Adrenal gland (tissue), 9 donors: ENCODE measurements at regions not wholly inside any gene's neighbourhood (a gene's known extent, or its start where the extent isn't known, plus 50 kb on each side); places are given as distances from the start of the nearest gene placed in this dataset.

Experiments used
- DNase-seq, 7 donors: peaks; one replicate each; pipeline ENCODE4 v3.0.0-alpha.2; 2019 to 2020
- H3K27ac ChIP-seq, 5 donors: fragments of 200-600 bp; sonication (generic) in 4 of 5; 1 replicate in 3 of 5; 2 replicates in 2 of 5; pipeline versions ENCODE4 v1.5.1 to v1.8.0; 2016 to 2020; ENCODE audit warnings: mild to moderate bottlenecking in 1 of 5
- H3K27me3 ChIP-seq: fragments of 200-600 bp; 2 replicates; pipeline ENCODE4 v1.8.0; 2021
- H3K36me3 ChIP-seq, 2 donors: fragments of 200-600 bp; replicated peaks in 1 of 2; 1 replicate in 1 of 2; 2 replicates in 1 of 2; pipeline versions ENCODE4 v1.5.1 to v1.8.0; 2018 to 2022
- H3K4me1 ChIP-seq, 2 donors: fragments of 200-600 bp; replicated peaks in 1 of 2; 1 replicate in 1 of 2; 2 replicates in 1 of 2; pipeline versions ENCODE4 v1.5.1 to v1.8.0; 2018 to 2021
- H3K4me3 ChIP-seq, 4 donors: fragments of 200-600 bp; sonication (generic) in 3 of 4; one replicate each; pipeline ENCODE4 v1.5.1; 2016 to 2018
- H3K9me3 ChIP-seq, 3 donors: fragments of 200-600 bp; sonication (generic) in 1 of 3; replicated peaks in 1 of 3; 1 replicate in 2 of 3; 2 replicates in 1 of 3; pipeline versions ENCODE4 v1.5.1 to v1.8.0; 2016 to 2021
- CTCF ChIP-seq, 6 experiments: fragments of 450-650 bp in 4 of 6; fragments of 200-600 bp in 2 of 6; sonication (generic) in 1 of 6; IDR thresholded peaks; 1 replicate in 5 of 6; 2 replicates in 1 of 6; pipeline versions ENCODE4 v1.5.1 to v1.8.0; 2016 to 2021; ENCODE audit warnings: antibody characterized with exemption in 6 of 6, mild to moderate bottlenecking in 2 of 6, moderate library complexity in 1 of 6
- POLR2A ChIP-seq, 2 donors: fragments of 450-650 bp; IDR thresholded peaks; one replicate each; pipeline ENCODE4 v1.6.1; 2017; ENCODE audit warnings: antibody characterized with exemption in 2 of 2, mild to moderate bottlenecking in 2 of 2, moderate library complexity in 1 of 2
- WGBS, 4 donors: extraction: QIAGEN DNeasy Blood & Tissue Kit in 2 of 4; methylation state at CpG; one replicate each; pipeline versions ENCODE4 v1.1.5 to v1.1.7; 2013 to 2017; 5-methylcytosine and 5-hydroxymethylcytosine counted together
- intact Hi-C, 2 donors: fragments of 100-400 bp; cut with DNase I; formaldehyde crosslinking; loops; one replicate each; pipeline versions ENCODE4 v1.14.1 to v1.15.0; 2022 to 2023
- donor health status: healthy with polysubstance abuse.
- donor health status: Bipolar disorder and iron deficiency.
- donor health status: DM: yes; HTN: yes; CAD: no.
- donor health status: DM: no; HTN: no; CAD: no.
- donor health status: DM: no; HTN: no; CAD: no.

DNA sequence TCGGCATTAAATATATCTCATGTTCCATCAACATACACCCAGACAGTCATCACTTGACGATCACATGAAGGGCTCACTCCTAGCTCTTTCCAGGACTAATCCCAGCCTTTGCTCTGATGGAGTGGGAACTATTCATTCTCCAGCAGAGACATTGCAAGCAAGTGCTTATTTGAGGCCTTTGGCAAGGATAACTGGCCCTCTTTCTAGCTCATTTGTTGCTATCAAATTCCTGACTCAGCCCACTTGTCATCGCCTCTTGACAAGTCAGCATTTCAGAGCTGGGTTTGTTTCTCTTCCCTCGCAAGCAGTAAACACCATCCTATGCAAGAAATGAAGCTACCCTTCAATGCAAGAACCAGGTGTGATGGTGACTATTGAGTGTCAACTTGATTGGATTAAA, 1165.7 kb upstream of the AUTS2 start:
- Histone ChIP-seq H3K36me3 (no peaks in the 10 kb centered on the region), H3K4me1 (no peaks in the 10 kb centered on the region), H3K27ac (no peak overlapping the region), H3K27me3 (no peaks in the 10 kb centered on the region), H3K4me3 (no peak overlapping the region), H3K9me3 (no peaks in the 10 kb centered on the region)
- WGBS, 4 donors, result 80 to 86% (median 83%) methylated on average over 4 of the region's 4 CpGs
- no peak for DNase-seq
- intact Hi-C loops, result no loop called here
- TF ChIP-seq POLR2A (IDR thresholded peaks at IDR 0.05), result no peak
- TF ChIP-seq CTCF (IDR thresholded peaks at IDR 0.05), result no peak

DNA sequence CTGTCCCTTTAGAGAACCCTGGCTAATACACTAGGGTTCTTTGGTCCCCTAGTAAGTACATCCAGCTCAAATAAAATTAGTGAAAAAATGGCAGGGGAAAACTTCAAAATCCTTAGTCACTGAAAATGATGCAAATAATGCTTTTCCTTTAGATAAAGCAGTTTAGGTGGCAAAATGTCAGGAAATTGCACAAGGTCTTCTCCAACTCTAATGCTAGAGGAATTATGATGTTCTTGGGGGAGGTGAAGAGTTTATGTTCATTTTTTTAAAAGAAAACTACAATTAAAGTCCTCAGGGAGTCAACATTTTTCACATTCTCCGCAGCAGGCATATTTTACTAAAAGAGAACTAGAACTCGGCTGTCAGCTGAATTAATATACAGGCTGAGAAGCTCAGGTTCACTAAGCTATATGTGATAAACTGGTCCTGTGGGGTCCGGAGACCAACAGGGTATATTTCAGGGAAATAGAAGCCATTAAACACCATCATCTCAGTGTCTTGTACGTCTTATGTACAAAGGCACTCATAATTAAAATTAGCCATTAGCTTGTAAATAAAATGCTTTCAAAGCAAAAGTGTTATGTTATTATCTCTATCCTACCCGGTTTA, 1164.7 kb upstream of the AUTS2 start:
- Histone ChIP-seq H3K4me3 (no peak overlapping the region), H3K4me1 (no peaks in the 10 kb centered on the region), H3K9me3 (no peaks in the 10 kb centered on the region), H3K27ac (no peak overlapping the region), H3K27me3 (no peaks in the 10 kb centered on the region), H3K36me3 (no peaks in the 10 kb centered on the region)
- TF ChIP-seq CTCF (IDR thresholded peaks at IDR 0.05) (no peak), POLR2A (IDR thresholded peaks at IDR 0.05) (no peak)
- intact Hi-C loops, result no loop called here
- WGBS, 4 donors, result 56 to 75% (median 66%) methylated on average over 5 of the region's 5 CpGs
- no peak for DNase-seq

DNA sequence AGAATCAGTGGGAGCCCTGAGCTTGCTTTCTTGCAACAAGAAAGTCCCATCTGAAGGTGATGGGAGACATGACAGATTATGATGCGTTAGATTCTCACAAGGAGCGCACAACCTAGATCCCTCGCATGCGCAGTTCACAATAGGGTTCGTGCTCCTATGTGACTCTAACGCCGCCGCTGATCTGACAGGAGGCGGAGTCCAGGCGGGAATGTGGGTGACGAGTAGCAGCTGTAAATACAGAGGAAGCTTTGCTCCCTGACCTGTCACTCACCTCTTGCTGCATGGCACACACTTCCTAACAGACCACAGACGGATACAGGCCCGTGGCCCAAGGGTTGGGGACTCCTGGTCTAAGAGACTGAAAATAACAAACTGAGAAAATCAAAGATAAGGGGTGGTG, 1163.4 kb upstream of the AUTS2 start:
- TF ChIP-seq CTCF (IDR thresholded peaks at IDR 0.05), result no peak
- no peak for TF ChIP-seq POLR2A (IDR thresholded peaks at IDR 0.05)
- Histone ChIP-seq H3K4me3 (no peak overlapping the region), H3K36me3 (no peaks in the 10 kb centered on the region), H3K4me1 (no peaks in the 10 kb centered on the region), H3K9me3 (no peaks in the 10 kb centered on the region), H3K27me3 (no peaks in the 10 kb centered on the region), H3K27ac (no peak overlapping the region)
- 68 to 77% (median 72%) methylated on average over 13 of the region's 13 CpGs for WGBS, 4 donors
- intact Hi-C loops, result no loop called here
- no peak for DNase-seq

DNA sequence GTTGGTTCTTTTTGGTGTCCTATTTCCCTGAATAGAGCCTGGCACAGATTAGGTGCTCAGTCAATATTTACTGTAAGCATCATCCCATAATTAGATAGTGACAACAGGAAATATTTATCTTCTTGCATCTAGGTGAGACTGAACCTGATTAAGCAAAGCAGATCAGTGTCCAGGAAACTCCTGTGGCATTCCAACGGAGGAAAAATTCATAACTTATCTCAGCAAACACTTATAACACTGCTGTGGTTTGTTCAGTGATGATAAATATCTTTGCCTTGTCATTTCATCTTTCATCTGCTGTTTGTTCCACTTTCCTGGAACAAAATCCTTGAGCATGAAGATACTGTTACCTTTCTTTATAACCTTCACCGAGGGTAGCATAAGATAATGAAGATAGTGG, 1160.3 kb upstream of the AUTS2 start:
- no peak for TF ChIP-seq POLR2A (IDR thresholded peaks at IDR 0.05)
- TF ChIP-seq CTCF (IDR thresholded peaks at IDR 0.05), result no peak
- Histone ChIP-seq H3K27me3 (no peaks in the 10 kb centered on the region), H3K36me3 (no peaks in the 10 kb centered on the region), H3K9me3 (no peaks in the 10 kb centered on the region), H3K27ac (no peak overlapping the region), H3K4me3 (no peak overlapping the region), H3K4me1 (no peaks in the 10 kb centered on the region)
- intact Hi-C loops, result no loop called here
- no peak for DNase-seq
- WGBS, 4 donors, result 18 to 33% (median 29%) methylated on average over 2 of the region's 2 CpGs
